Transverse colon (tissue), 4 donors: ENCODE measurements at regions not wholly inside any gene's neighbourhood (a gene's known extent, or its start where the extent isn't known, plus 50 kb on each side); places are given as distances from the start of the nearest gene placed in this dataset.

ENCODE experiments used
- DNase-seq: peaks from one replicate; pipeline ENCODE4 v3.0.0-alpha.2; 2019
- H3K27ac ChIP-seq, 4 donors: fragments of 200-600 bp; sonication (generic); 2 replicates each; pipeline ENCODE4 v1.5.1; 2016 to 2018; ENCODE audit warnings: inconsistent platforms in 4 of 4
- H3K27me3 ChIP-seq: fragments of 200-600 bp; sonication (generic); 2 replicates; pipeline ENCODE4 v1.5.1; 2017; ENCODE audit warnings: inconsistent platforms
- H3K36me3 ChIP-seq, 4 donors: fragments of 200-600 bp; sonication (generic); 2 replicates each; pipeline ENCODE4 v1.5.1; 2017 to 2019; ENCODE audit warnings: inconsistent platforms in 4 of 4
- H3K4me1 ChIP-seq, 4 donors: fragments of 200-600 bp; sonication (generic); 2 replicates each; pipeline ENCODE4 v1.5.1; 2017 to 2020; ENCODE audit warnings: inconsistent platforms in 4 of 4
- H3K4me3 ChIP-seq, 4 donors: fragments of 200-600 bp; sonication (generic); 1 replicate in 1 of 4; 2 replicates in 3 of 4; pipeline versions ENCODE4 v1.5.1 to v1.6.1; 2017 to 2019; ENCODE audit warnings: inconsistent platforms in 4 of 4
- H3K9me3 ChIP-seq, 2 donors: fragments of 200-600 bp; sonication (generic); 2 replicates each; pipeline ENCODE4 v1.5.1; 2017 to 2019; ENCODE audit warnings: inconsistent platforms in 2 of 2
- CTCF ChIP-seq, 5 experiments: fragments of 200-600 bp in 3 of 5; fragments of 450-650 bp in 2 of 5; sonication (generic) in 3 of 5; IDR thresholded peaks; 1 replicate in 2 of 5; 2 replicates in 3 of 5; pipeline ENCODE4 v1.5.1; 2016 to 2017; ENCODE audit warnings: antibody characterized with exemption in 5 of 5, inconsistent platforms in 3 of 5, mild to moderate bottlenecking in 2 of 5, moderate library complexity in 1 of 5
- EP300 ChIP-seq: sonication (generic); formaldehyde crosslinking; IDR thresholded peaks from one replicate; pipeline ENCODE4 v1.6.1; 2017; ENCODE audit warnings: antibody characterized with exemption, low read depth
- POLR2A ChIP-seq: fragments of 450-650 bp; IDR thresholded peaks from one replicate; pipeline ENCODE4 v1.6.1; 2016; ENCODE audit warnings: antibody characterized with exemption, mild to moderate bottlenecking, moderate library complexity
- POLR2AphosphoS5 ChIP-seq, 3 donors: sonication (generic); formaldehyde crosslinking; IDR thresholded peaks; one replicate each; pipeline ENCODE4 v1.6.1; 2016; ENCODE audit warnings: antibody characterized with exemption in 3 of 3
- WGBS, 2 donors: methylation state at CpG; one replicate each; pipeline ENCODE4 v1.1.5; 2018; ENCODE audit warnings: low coverage in 1 of 2; 5-methylcytosine and 5-hydroxymethylcytosine counted together
- in situ Hi-C, 4 donors: fragments of 200-750 bp; cut with MboI; loops; one replicate each; pipeline versions ENCODE4 v1.15.0 to v1.15.1; 2017; ENCODE audit warnings: low sequenced_read_pairs in 3 of 4, low pct_ligation_motif_present in 1 of 4, low pct_unique_long_range_greater_than_20kb in 1 of 4
- intact Hi-C: fragments of 100-400 bp; cut with DNase I; formaldehyde crosslinking; loops from one replicate; pipeline ENCODE4 v1.15.1; 2023; ENCODE audit warnings: low total_unique reads

GRCh38 chr1:193431265-193431977 lies 245.0 kb upstream of the B3GALT2 start:
- peaks cover 14 to 17% of the 10 kb centered on the region in 2 donors for H3K9me3 ChIP-seq
- H3K4me3 ChIP-seq, result no peak overlapping the region
- H3K27me3 ChIP-seq, result no peaks in the 10 kb centered on the region
- intact Hi-C loops (no loop called here), in situ Hi-C loops (no loop called here)
- WGBS, 2 donors, result 33 to 36% methylated on average over 2 of the region's 2 CpGs
- H3K27ac ChIP-seq, result peak overlapping the region in 1 of 4 donors; percentile 33
- no peak for TF ChIP-seq POLR2A
- TF ChIP-seq CTCF (IDR thresholded peaks at IDR 0.05), result no peak
- TF ChIP-seq EP300, result no peak
- no peak for TF ChIP-seq POLR2AphosphoS5 (IDR thresholded peaks at IDR 0.05)
- H3K36me3 ChIP-seq, result no peaks in the 10 kb centered on the region
- H3K4me1 ChIP-seq, result peaks cover 0 to 12% (median 0%) of the 10 kb centered on the region in 4 donors
- no peak for DNase-seq

GRCh38 chr1:193427524-193427923 lies 241.1 kb upstream of the B3GALT2 start:
- Histone ChIP-seq H3K4me1 (peaks cover 0 to 12% (median 0%) of the 10 kb centered on the region in 4 donors), H3K4me3 (no peak overlapping the region), H3K27me3 (no peaks in the 10 kb centered on the region), H3K27ac (no peak overlapping the region), H3K9me3 (peaks cover 0 to 2% of the 10 kb centered on the region in 2 donors), H3K36me3 (no peaks in the 10 kb centered on the region)
- WGBS, 2 donors, result 88 to 93% methylated on average over 2 of the region's 2 CpGs
- DNase-seq, result no peak
- no peak for TF ChIP-seq POLR2A
- TF ChIP-seq EP300, result no peak
- no peak for TF ChIP-seq POLR2AphosphoS5 (IDR thresholded peaks at IDR 0.05)
- no peak for TF ChIP-seq CTCF (IDR thresholded peaks at IDR 0.05)
- intact Hi-C loops (no loop called here), in situ Hi-C loops (no loop called here)

- no peak for DNase-seq
- H3K4me1 ChIP-seq, result peaks cover 0 to 3% (median 0%) of the 10 kb centered on the region in 4 donors
- intact Hi-C loops, result no loop called here
- TF ChIP-seq POLR2A (no peak), POLR2AphosphoS5 (IDR thresholded peaks at IDR 0.05) (no peak), CTCF (IDR thresholded peaks at IDR 0.05) (no peak), EP300 (no peak)
- in situ Hi-C loops, result no loop called here
- H3K4me3 ChIP-seq, result no peak overlapping the region
- WGBS, 2 donors, result 94 to 100% methylated on average over 1 to 2 of the region's 2 CpGs
- no peak overlapping the region for H3K27ac ChIP-seq
- no peaks in the 10 kb centered on the region for H3K36me3 ChIP-seq
- H3K9me3 ChIP-seq, result no peaks in the 10 kb centered on the region
- no peaks in the 10 kb centered on the region for H3K27me3 ChIP-seq
These were observed 239.6 kb upstream of the B3GALT2 start for GRCh38 chr1:193426061-193426460.

- H3K4me1 ChIP-seq, result peaks cover 0 to 17% (median 4%) of the 10 kb centered on the region in 4 donors
- in situ Hi-C loops (loop anchor here in 1 of 4 donors (25.0 kb wide), 1 partner anchor 866 kb away; no protein-coding TSS in a partner anchor), intact Hi-C loops (no loop called here)
- H3K36me3 ChIP-seq, result no peaks in the 10 kb centered on the region
- TF ChIP-seq EP300 (no peak), CTCF (IDR thresholded peaks at IDR 0.05) (no peak), POLR2A (no peak), POLR2AphosphoS5 (IDR thresholded peaks at IDR 0.05) (no peak)
- no peaks in the 10 kb centered on the region for H3K9me3 ChIP-seq
- H3K27ac ChIP-seq, result no peak overlapping the region
- no peak for DNase-seq
- WGBS, 2 donors, result 84 to 91% methylated on average over 3 to 4 of the region's 4 CpGs
- H3K4me3 ChIP-seq, result no peak overlapping the region
- no peaks in the 10 kb centered on the region for H3K27me3 ChIP-seq
These were observed 235.1 kb upstream of the B3GALT2 start for GRCh38 chr1:193421487-193421886.
